GM21367 (cell line): ENCODE measurements at regions not wholly inside any gene's neighbourhood (a gene's known extent, or its start where the extent isn't known, plus 50 kb on each side); places are given as distances from the start of the nearest gene placed in this dataset.

ENCODE experiments used
- ATAC-seq: cut with Tn5 transposase; IDR thresholded peaks from one replicate; pipeline ENCODE4 v1.9.1; 2021; ENCODE audit not compliant: unreplicated experiment

GRCh38 chr6:147855803-147856482 lies 347.5 kb downstream of the SAMD5 start:
- ATAC-seq = no peak

- ATAC-seq = no peak
These were observed 348.2 kb downstream of the SAMD5 start for GRCh38 chr6:147856687-147857086.

GRCh38 chr6:147858421-147858820 lies 349.9 kb downstream of the SAMD5 start:
- ATAC-seq = no peak

GRCh38 chr6:147859071-147859470 lies 350.6 kb downstream of the SAMD5 start:
- no peak for ATAC-seq

- ATAC-seq = no peak
These were observed 353.2 kb downstream of the SAMD5 start for GRCh38 chr6:147861696-147862095.

- ATAC-seq = no peak
These were observed 359.1 kb downstream of the SAMD5 start for GRCh38 chr6:147867433-147868226.

- no peak for ATAC-seq
These were observed 360.1 kb downstream of the SAMD5 start for GRCh38 chr6:147868427-147869190.

GRCh38 chr6:147869201-147869600 lies 360.7 kb downstream of the SAMD5 start:
- ATAC-seq = no peak

- ATAC-seq = no peak
These were observed 361.4 kb downstream of the SAMD5 start for GRCh38 chr6:147869869-147870268.

GRCh38 chr6:147870506-147871110 lies 362.1 kb downstream of the SAMD5 start:
- no peak for ATAC-seq

GRCh38 chr6:147872002-147872401 lies 363.5 kb downstream of the SAMD5 start:
- no peak for ATAC-seq

- no peak for ATAC-seq
These were observed 365.3 kb downstream of the SAMD5 start for GRCh38 chr6:147873816-147874215.

- ATAC-seq = no peak
These were observed 365.8 kb downstream of the SAMD5 start for GRCh38 chr6:147874322-147874721.

- no peak for ATAC-seq
These were observed 370.6 kb downstream of the SAMD5 start for GRCh38 chr6:147879031-147879580.

- no peak for ATAC-seq
These were observed 372.9 kb downstream of the SAMD5 start for GRCh38 chr6:147881432-147881831.

- ATAC-seq = no peak
These were observed 379.9 kb downstream of the SAMD5 start for GRCh38 chr6:147888374-147888773.

GRCh38 chr6:147891671-147892070 lies 383.2 kb downstream of the SAMD5 start:
- ATAC-seq = no peak

GRCh38 chr6:147892476-147892875 lies 384.0 kb downstream of the SAMD5 start:
- no peak for ATAC-seq

- ATAC-seq = no peak
These were observed 386.8 kb downstream of the SAMD5 start for GRCh38 chr6:147895272-147895671.

GRCh38 chr6:147900247-147900830 lies 391.8 kb downstream of the SAMD5 start:
- no peak for ATAC-seq

- ATAC-seq = no peak
These were observed 394.8 kb downstream of the SAMD5 start for GRCh38 chr6:147903321-147903720.
